ENCODE measurements at regions not wholly inside any gene's neighbourhood (a gene's known extent, or its start where the extent isn't known, plus 50 kb on each side); places are given as distances from the start of the nearest gene placed in this dataset.

DNA sequence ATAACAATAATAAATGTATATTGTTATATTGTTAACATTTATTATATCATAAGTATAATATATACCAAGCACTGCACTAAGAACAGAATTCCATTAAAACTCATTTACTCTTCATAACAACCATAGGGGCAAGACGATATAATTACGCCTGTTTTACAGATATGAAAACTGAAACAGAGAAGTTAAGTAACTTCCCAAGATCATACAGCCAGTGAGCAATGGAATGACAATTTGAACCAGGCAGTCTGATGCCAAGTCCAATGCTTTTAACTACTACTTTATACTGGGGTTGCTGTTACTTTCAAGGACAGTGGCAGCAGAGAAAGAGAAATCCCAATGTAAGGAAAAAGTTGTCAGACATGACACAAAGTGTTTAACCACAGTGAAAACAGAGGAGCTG lies 338.8 kb upstream of the ID2 start:
- TF ChIP-seq, protein P1, sequence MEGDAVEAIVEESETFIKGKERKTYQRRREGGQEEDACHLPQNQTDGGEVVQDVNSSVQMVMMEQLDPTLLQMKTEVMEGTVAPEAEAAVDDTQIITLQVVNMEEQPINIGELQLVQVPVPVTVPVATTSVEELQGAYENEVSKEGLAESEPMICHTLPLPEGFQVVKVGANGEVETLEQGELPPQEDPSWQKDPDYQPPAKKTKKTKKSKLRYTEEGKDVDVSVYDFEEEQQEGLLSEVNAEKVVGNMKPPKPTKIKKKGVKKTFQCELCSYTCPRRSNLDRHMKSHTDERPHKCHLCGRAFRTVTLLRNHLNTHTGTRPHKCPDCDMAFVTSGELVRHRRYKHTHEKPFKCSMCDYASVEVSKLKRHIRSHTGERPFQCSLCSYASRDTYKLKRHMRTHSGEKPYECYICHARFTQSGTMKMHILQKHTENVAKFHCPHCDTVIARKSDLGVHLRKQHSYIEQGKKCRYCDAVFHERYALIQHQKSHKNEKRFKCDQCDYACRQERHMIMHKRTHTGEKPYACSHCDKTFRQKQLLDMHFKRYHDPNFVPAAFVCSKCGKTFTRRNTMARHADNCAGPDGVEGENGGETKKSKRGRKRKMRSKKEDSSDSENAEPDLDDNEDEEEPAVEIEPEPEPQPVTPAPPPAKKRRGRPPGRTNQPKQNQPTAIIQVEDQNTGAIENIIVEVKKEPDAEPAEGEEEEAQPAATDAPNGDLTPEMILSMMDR (IDR thresholded peaks at IDR 0.05; ENCODE audit: low read depth, low read length, missing input control) = no peak
- no peak for TF ChIP-seq YY1 (IDR thresholded peaks at IDR 0.05)
- no peak for TF ChIP-seq RXRA (IDR thresholded peaks at IDR 0.05)
- no peak for TF ChIP-seq JUND (IDR thresholded peaks at IDR 0.05)
- TF ChIP-seq, protein P2, sequence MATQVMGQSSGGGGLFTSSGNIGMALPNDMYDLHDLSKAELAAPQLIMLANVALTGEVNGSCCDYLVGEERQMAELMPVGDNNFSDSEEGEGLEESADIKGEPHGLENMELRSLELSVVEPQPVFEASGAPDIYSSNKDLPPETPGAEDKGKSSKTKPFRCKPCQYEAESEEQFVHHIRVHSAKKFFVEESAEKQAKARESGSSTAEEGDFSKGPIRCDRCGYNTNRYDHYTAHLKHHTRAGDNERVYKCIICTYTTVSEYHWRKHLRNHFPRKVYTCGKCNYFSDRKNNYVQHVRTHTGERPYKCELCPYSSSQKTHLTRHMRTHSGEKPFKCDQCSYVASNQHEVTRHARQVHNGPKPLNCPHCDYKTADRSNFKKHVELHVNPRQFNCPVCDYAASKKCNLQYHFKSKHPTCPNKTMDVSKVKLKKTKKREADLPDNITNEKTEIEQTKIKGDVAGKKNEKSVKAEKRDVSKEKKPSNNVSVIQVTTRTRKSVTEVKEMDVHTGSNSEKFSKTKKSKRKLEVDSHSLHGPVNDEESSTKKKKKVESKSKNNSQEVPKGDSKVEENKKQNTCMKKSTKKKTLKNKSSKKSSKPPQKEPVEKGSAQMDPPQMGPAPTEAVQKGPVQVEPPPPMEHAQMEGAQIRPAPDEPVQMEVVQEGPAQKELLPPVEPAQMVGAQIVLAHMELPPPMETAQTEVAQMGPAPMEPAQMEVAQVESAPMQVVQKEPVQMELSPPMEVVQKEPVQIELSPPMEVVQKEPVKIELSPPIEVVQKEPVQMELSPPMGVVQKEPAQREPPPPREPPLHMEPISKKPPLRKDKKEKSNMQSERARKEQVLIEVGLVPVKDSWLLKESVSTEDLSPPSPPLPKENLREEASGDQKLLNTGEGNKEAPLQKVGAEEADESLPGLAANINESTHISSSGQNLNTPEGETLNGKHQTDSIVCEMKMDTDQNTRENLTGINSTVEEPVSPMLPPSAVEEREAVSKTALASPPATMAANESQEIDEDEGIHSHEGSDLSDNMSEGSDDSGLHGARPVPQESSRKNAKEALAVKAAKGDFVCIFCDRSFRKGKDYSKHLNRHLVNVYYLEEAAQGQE (IDR thresholded peaks at IDR 0.05) = no peak
- TF ChIP-seq, protein P3, sequence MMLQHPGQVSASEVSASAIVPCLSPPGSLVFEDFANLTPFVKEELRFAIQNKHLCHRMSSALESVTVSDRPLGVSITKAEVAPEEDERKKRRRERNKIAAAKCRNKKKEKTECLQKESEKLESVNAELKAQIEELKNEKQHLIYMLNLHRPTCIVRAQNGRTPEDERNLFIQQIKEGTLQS (IDR thresholded peaks at IDR 0.05) = no peak
- no peak for TF ChIP-seq SP1 (IDR thresholded peaks at IDR 0.05)
- TF ChIP-seq RAD21 (IDR thresholded peaks at IDR 0.05) = no peak
- TF ChIP-seq TAF1 (conservative IDR thresholded peaks at IDR 0.05) = no peak
- TF ChIP-seq, protein P4, sequence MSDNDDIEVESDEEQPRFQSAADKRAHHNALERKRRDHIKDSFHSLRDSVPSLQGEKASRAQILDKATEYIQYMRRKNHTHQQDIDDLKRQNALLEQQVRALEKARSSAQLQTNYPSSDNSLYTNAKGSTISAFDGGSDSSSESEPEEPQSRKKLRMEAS (IDR thresholded peaks at IDR 0.05) = no peak
- no peak for TF ChIP-seq GABPA (IDR thresholded peaks at IDR 0.05 in 1 of 2, conservative IDR thresholded peaks at IDR 0.05 in 1 of 2)
- no peak for TF ChIP-seq EGR1 (IDR thresholded peaks at IDR 0.05; ENCODE audit: low read depth in 2 of 2)
